Psoas muscle (tissue), 7 donors: ENCODE measurements at regions not wholly inside any gene's neighbourhood (a gene's known extent, or its start where the extent isn't known, plus 50 kb on each side); places are given as distances from the start of the nearest gene placed in this dataset.

Experiments
- ATAC-seq, 4 donors: fragments of 200-7000 bp; cut with Tn5 transposase; one replicate each; pipeline ENCODE4 v1.9.1; 2020; ENCODE audit warnings: moderate library complexity in 3 of 4, mild to moderate bottlenecking in 2 of 4
- DNase-seq, 2 donors: peaks; one replicate each; pipeline ENCODE4 v3.0.0-alpha.2; 2020
- H3K27ac ChIP-seq: fragments of 200-600 bp; one replicate; pipeline ENCODE4 v1.8.0; 2022
- H3K27me3 ChIP-seq, 3 donors: fragments of 200-600 bp in 1 of 3; one replicate each; pipeline versions ENCODE4 v1.6.1 to v1.8.0; 2013 to 2022; ENCODE audit warnings: low read length in 2 of 3, mild to moderate bottlenecking in 2 of 3, moderate library complexity in 1 of 3; ENCODE audit not compliant: insufficient read depth in 3 of 3
- H3K36me3 ChIP-seq, 2 donors: fragments of 200-600 bp in 1 of 2; one replicate each; pipeline versions ENCODE4 v1.6.1 to v1.8.0; 2013 to 2022; ENCODE audit warnings: low read depth in 1 of 2, mild to moderate bottlenecking in 1 of 2, moderate library complexity in 1 of 2; ENCODE audit not compliant: insufficient read depth in 1 of 2
- H3K4me1 ChIP-seq: fragments of 200-600 bp; one replicate; pipeline ENCODE4 v1.8.0; 2022
- H3K4me3 ChIP-seq: fragments of 200-600 bp; one replicate; pipeline ENCODE4 v1.8.0; 2022; ENCODE audit warnings: mild to moderate bottlenecking
- H3K9me3 ChIP-seq: fragments of 200-600 bp; one replicate; pipeline ENCODE4 v1.8.0; 2022
- CTCF ChIP-seq: fragments of 200-600 bp; IDR thresholded peaks from one replicate; pipeline ENCODE4 v1.8.0; 2022; ENCODE audit warnings: antibody characterized with exemption
- WGBS, 3 donors: extraction: QIAGEN DNeasy Blood & Tissue Kit; methylation state at CpG; one replicate each; pipeline versions ENCODE4 v1.1.6 to v1.1.7; 2013; 5-methylcytosine and 5-hydroxymethylcytosine counted together
- intact Hi-C, 2 donors: fragments of 100-400 bp; cut with DNase I; formaldehyde crosslinking; loops; one replicate each; pipeline versions ENCODE4 v1.11.0 to v1.14.2; 2022
- donor health status: healthy with polysubstance abuse.
- donor health status: DM: no; HTN: no; CAD: no; lungs with moderate emphysema.
- donor health status: Bipolar disorder and iron deficiency.
- donor health status: healthy.
- donor health status: DM: yes; HTN: yes; CAD: no.
- donor health status: DM: no; HTN: no; CAD: no.
- donor health status: DM: yes; HTN: yes; CAD: no.

- 88 to 94% (median 91%) methylated on average over 3 of the region's 3 CpGs for WGBS, 3 donors
- no peak for TF ChIP-seq CTCF
- DNase-seq: no peak
- no peak for ATAC-seq
- Histone ChIP-seq H3K4me3 (no peak overlapping the region), H3K27me3 (no peaks in the 10 kb centered on the region), H3K4me1 (no peaks in the 10 kb centered on the region), H3K36me3 (no peaks in the 10 kb centered on the region), H3K27ac (no peak overlapping the region), H3K9me3 (no peaks in the 10 kb centered on the region)
- intact Hi-C loops: no loop called here
Measured at GRCh38 chr10:124204726-124205125, 111.3 kb upstream of the CHST15 start.

GRCh38 chr10:124200011-124200410, 106.6 kb upstream of the CHST15 start:
- intact Hi-C loops: no loop called here
- 71 to 86% (median 78%) methylated on average over 4 of the region's 4 CpGs for WGBS, 3 donors
- DNase-seq (no peak), ATAC-seq (no peak)
- no peaks in the 10 kb centered on the region for H3K36me3 ChIP-seq
- H3K4me1 ChIP-seq: peaks cover 9% of the 10 kb centered on the region
- no peak overlapping the region for H3K4me3 ChIP-seq
- H3K27me3 ChIP-seq: no peaks in the 10 kb centered on the region
- no peak for TF ChIP-seq CTCF
- H3K9me3 ChIP-seq: no peaks in the 10 kb centered on the region
- no peak overlapping the region for H3K27ac ChIP-seq

- no peak overlapping the region for H3K27ac ChIP-seq
- no peaks in the 10 kb centered on the region for H3K9me3 ChIP-seq
- H3K36me3 ChIP-seq: no peaks in the 10 kb centered on the region
- no peak for TF ChIP-seq CTCF
- ATAC-seq (no peak), DNase-seq (no peak)
- WGBS, 3 donors: 63 to 79% (median 75%) methylated on average over 2 of the region's 2 CpGs
- H3K4me3 ChIP-seq: no peak overlapping the region
- peaks cover 9% of the 10 kb centered on the region for H3K4me1 ChIP-seq
- no peaks in the 10 kb centered on the region for H3K27me3 ChIP-seq
- intact Hi-C loops: loop anchor here in 1 of 2 donors (5.0 kb wide), 1 partner anchor 107 kb away; the partner anchor contains the start of gene CHST15
Measured at GRCh38 chr10:124198871-124199270, 105.5 kb upstream of the CHST15 start.

GRCh38 chr10:124198125-124198501, 104.7 kb upstream of the CHST15 start:
- no peak for TF ChIP-seq CTCF
- Histone ChIP-seq H3K27ac (peak overlapping the region; percentile 53), H3K9me3 (no peaks in the 10 kb centered on the region), H3K36me3 (no peaks in the 10 kb centered on the region), H3K27me3 (no peaks in the 10 kb centered on the region), H3K4me3 (no peak overlapping the region), H3K4me1 (peaks cover 9% of the 10 kb centered on the region)
- 73 to 87% (median 80%) methylated on average over 5 of the region's 5 CpGs for WGBS, 3 donors
- no peak for ATAC-seq
- DNase-seq: no peak
- intact Hi-C loops: loop anchor here in 1 of 2 donors (5.0 kb wide), 1 partner anchor 106 kb away; the partner anchor contains the start of gene CHST15
